ENCODE measurements at regions not wholly inside any gene's neighbourhood (a gene's known extent, or its start where the extent isn't known, plus 50 kb on each side); places are given as distances from the start of the nearest gene placed in this dataset.

- TF ChIP-seq, protein P1, sequence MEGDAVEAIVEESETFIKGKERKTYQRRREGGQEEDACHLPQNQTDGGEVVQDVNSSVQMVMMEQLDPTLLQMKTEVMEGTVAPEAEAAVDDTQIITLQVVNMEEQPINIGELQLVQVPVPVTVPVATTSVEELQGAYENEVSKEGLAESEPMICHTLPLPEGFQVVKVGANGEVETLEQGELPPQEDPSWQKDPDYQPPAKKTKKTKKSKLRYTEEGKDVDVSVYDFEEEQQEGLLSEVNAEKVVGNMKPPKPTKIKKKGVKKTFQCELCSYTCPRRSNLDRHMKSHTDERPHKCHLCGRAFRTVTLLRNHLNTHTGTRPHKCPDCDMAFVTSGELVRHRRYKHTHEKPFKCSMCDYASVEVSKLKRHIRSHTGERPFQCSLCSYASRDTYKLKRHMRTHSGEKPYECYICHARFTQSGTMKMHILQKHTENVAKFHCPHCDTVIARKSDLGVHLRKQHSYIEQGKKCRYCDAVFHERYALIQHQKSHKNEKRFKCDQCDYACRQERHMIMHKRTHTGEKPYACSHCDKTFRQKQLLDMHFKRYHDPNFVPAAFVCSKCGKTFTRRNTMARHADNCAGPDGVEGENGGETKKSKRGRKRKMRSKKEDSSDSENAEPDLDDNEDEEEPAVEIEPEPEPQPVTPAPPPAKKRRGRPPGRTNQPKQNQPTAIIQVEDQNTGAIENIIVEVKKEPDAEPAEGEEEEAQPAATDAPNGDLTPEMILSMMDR (IDR thresholded peaks at IDR 0.05) = no peak
- no peak for TF ChIP-seq POLR2A (IDR thresholded peaks at IDR 0.05)
Measured at GRCh38 chr14:22002860-22003284, 329.3 kb upstream of the OR4E1 start.
